Naive thymus-derived CD4-positive, alpha-beta T cell (primary cell): ENCODE measurements at regions not wholly inside any gene's neighbourhood (a gene's known extent, or its start where the extent isn't known, plus 50 kb on each side); places are given as distances from the start of the nearest gene placed in this dataset.

Experiments
- ATAC-seq: fragments of 150-1000 bp; cut with Tn5 transposase; 2 replicates; pipeline ENCODE4 v1.10.0; 2021; ENCODE audit warnings: mild to moderate bottlenecking, moderate library complexity
- CTCF ChIA-PET: fragments of 350-600 bp; sonication (Branson Sonifier 250); formaldehyde crosslinking; loops from one replicate; lab custom pipeline; 2021; ENCODE audit warnings: antibody characterized with exemption; lab: Charles Lee
- POLR2A ChIA-PET: fragments of 350-600 bp; sonication (Branson Sonifier 250); formaldehyde crosslinking; loops from one replicate; lab custom pipeline; 2021; ENCODE audit warnings: antibody characterized with exemption, inconsistent platforms; lab: Charles Lee
- DNase-seq, 9 donors: peaks; one replicate each; pipeline versions ENCODE4 v3.0.0 to v3.0.0-alpha.2; 2020 to 2022; ENCODE audit warnings: mixed read lengths in 1 of 9
- H3K27ac ChIP-seq: one replicate; pipeline ENCODE4 v1.7.0; 2013; ENCODE audit warnings: mild to moderate bottlenecking, low read depth, low read length, moderate library complexity
- H3K27me3 ChIP-seq, 2 donors: one replicate each; pipeline ENCODE4 v1.7.0; 2013; ENCODE audit warnings: low read length in 2 of 2, mild to moderate bottlenecking in 2 of 2, moderate library complexity in 2 of 2; ENCODE audit not compliant: control insufficient read depth in 2 of 2, insufficient read depth in 2 of 2
- H3K36me3 ChIP-seq, 3 experiments: 1 replicate in 2 of 3; 2 replicates in 1 of 3; pipeline ENCODE4 v1.7.0; 2013; ENCODE audit warnings: low read length in 3 of 3, mild to moderate bottlenecking in 3 of 3, moderate library complexity in 1 of 3; ENCODE audit not compliant: insufficient read depth in 3 of 3, control insufficient read depth in 2 of 3
- H3K4me1 ChIP-seq, 2 donors: one replicate each; pipeline ENCODE4 v1.7.0; 2013; ENCODE audit warnings: low read length in 2 of 2, mild to moderate bottlenecking in 2 of 2, moderate library complexity in 1 of 2; ENCODE audit not compliant: control insufficient read depth in 2 of 2, insufficient read depth in 2 of 2
- H3K4me3 ChIP-seq: 2 replicates; pipeline ENCODE4 v1.7.0; 2013; ENCODE audit warnings: mild to moderate bottlenecking, low read length
- H3K9me3 ChIP-seq, 3 experiments: 1 replicate in 2 of 3; 2 replicates in 1 of 3; pipeline ENCODE4 v1.7.0; 2013; ENCODE audit warnings: low read length in 3 of 3; ENCODE audit not compliant: control insufficient read depth in 2 of 3
- H3K27ac Mint-ChIP-seq, 9 donors: one replicate each; pipeline ENCODE4 v1.8.0; 2020 to 2022; ENCODE audit warnings: mixed read lengths in 9 of 9, mild to moderate bottlenecking in 8 of 9, moderate library complexity in 5 of 9, inconsistent platforms in 2 of 9
- H3K27me3 Mint-ChIP-seq, 5 donors: one replicate each; pipeline ENCODE4 v1.8.0; 2021 to 2022; ENCODE audit warnings: mixed read lengths in 5 of 5, mild to moderate bottlenecking in 1 of 5
- H3K36me3 Mint-ChIP-seq, 5 donors: one replicate each; pipeline ENCODE4 v1.8.0; 2020 to 2022; ENCODE audit warnings: mixed read lengths in 5 of 5, mild to moderate bottlenecking in 3 of 5, inconsistent platforms in 1 of 5
- H3K4me1 Mint-ChIP-seq, 7 donors: one replicate each; pipeline ENCODE4 v1.8.0; 2020 to 2022; ENCODE audit warnings: mixed read lengths in 7 of 7, mild to moderate bottlenecking in 3 of 7, inconsistent platforms in 1 of 7
- H3K4me3 Mint-ChIP-seq, 10 donors: one replicate each; pipeline ENCODE4 v1.8.0; 2020 to 2022; ENCODE audit warnings: mild to moderate bottlenecking in 10 of 10, mixed read lengths in 10 of 10, moderate library complexity in 6 of 10, inconsistent platforms in 2 of 10
- H3K9me3 Mint-ChIP-seq, 11 donors: one replicate each; pipeline ENCODE4 v1.8.0; 2020 to 2022; ENCODE audit warnings: mixed read lengths in 11 of 11, mild to moderate bottlenecking in 4 of 11, inconsistent platforms in 1 of 11, moderate library complexity in 1 of 11
- intact Hi-C, 2 donors: fragments of 100-400 bp; cut with micrococcal nuclease; formaldehyde crosslinking; loops; one replicate each; pipeline ENCODE4 v1.15.1; 2023

DNA sequence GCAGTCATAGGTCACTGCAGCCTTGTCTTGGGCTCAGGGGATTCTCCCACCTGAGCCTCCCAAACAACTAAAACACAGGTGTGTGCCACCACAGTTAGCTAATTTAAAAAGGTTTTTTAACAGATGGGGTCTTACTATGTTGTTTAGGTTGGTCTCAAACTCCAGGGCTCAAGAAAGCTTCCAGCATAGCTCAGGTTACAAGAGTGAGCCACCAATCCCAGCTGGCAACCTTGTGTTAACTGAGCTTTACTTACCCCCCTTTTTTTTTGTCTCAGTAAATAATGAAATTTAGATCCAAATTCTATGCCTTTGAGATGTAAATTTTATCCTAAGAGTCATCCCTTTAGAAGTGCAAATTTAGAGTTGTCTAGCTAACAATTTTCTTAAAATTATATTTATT lies 103.9 kb upstream of the OLFM3 start:
- intact Hi-C loops = no loop called here
- ChIA-PET CTCF (no interaction called here), POLR2A (no interaction called here)
- Mint-ChIP-seq H3K4me1 (no peaks in the 10 kb centered on the region), H3K27me3 (no peaks in the 10 kb centered on the region), H3K9me3 (peaks cover 0 to 2% (median 0%) of the 10 kb centered on the region in 11 donors), H3K4me3 (no peak overlapping the region), H3K27ac (peak overlapping the region in 1 of 9 donors; percentile 52), H3K36me3 (no peaks in the 10 kb centered on the region)
- Histone ChIP-seq H3K27me3 (no peaks in the 10 kb centered on the region), H3K4me3 (no peak overlapping the region), H3K36me3 (no peaks in the 10 kb centered on the region), H3K4me1 (no peaks in the 10 kb centered on the region), H3K27ac (no peak overlapping the region), H3K9me3 (no peaks in the 10 kb centered on the region)
- ATAC-seq (no peak), DNase-seq (no peak)

DNA sequence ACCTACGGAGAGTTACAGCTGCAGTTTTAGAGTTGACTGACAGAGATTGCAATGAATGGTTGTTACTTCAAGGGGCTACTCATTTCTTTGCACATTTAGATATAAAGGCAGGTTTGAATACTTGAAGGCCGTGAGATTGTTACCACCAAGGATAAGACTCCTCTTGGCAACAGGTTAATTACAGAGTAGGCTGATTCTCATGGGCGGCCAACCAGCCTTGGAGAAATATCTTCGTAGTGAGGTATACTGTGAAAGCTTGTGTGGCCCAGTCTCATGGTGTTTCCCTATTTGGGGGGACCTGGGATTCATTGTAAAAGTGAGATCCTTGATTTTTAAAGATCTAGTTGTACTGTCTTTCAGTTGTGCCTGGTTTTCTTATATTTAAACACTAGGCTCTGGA lies 103.2 kb upstream of the OLFM3 start:
- ChIA-PET POLR2A (no interaction called here), CTCF (no interaction called here)
- no peaks in the 10 kb centered on the region for H3K36me3 ChIP-seq
- no peak overlapping the region for H3K4me3 ChIP-seq
- Mint-ChIP-seq H3K36me3 (no peaks in the 10 kb centered on the region), H3K27ac (no peak overlapping the region), H3K9me3 (peaks cover 0 to 2% (median 0%) of the 10 kb centered on the region in 11 donors), H3K4me3 (no peak overlapping the region), H3K27me3 (no peaks in the 10 kb centered on the region), H3K4me1 (no peaks in the 10 kb centered on the region)
- H3K9me3 ChIP-seq = no peaks in the 10 kb centered on the region
- H3K4me1 ChIP-seq = no peaks in the 10 kb centered on the region
- no peak for ATAC-seq
- H3K27ac ChIP-seq = no peak overlapping the region
- intact Hi-C loops = no loop called here
- no peaks in the 10 kb centered on the region for H3K27me3 ChIP-seq
- no peak for DNase-seq

DNA sequence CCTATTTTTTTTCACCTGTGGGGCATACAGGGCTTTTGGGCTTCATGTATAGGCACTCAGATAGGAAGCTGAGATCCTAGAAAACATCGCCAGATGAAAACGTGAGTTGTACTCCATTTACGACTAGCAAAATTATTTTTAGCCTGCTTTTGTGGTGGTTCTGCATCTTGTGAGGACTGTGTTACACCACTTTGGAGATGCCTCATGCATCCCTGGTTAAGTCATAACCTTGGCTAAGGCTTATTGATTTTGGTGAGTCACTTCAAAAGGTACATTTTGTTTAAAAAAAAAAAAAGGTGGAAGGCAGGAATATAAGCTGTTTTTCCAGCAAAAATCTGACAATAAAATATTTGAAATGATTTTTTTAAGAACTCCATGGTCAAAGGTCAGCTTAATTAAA lies 101.8 kb upstream of the OLFM3 start:
- Mint-ChIP-seq H3K4me1 (no peaks in the 10 kb centered on the region), H3K4me3 (no peak overlapping the region), H3K9me3 (peaks cover 0 to 2% (median 0%) of the 10 kb centered on the region in 11 donors), H3K27ac (no peak overlapping the region), H3K36me3 (no peaks in the 10 kb centered on the region), H3K27me3 (no peaks in the 10 kb centered on the region)
- no peak overlapping the region for H3K4me3 ChIP-seq
- H3K9me3 ChIP-seq = no peaks in the 10 kb centered on the region
- intact Hi-C loops = no loop called here
- ChIA-PET POLR2A (no interaction called here), CTCF (interaction anchor here (0.7 kb wide), 1 partner anchor 20 kb away, joined by 12 read pairs; no protein-coding TSS in a partner anchor)
- DNase-seq (no peak), ATAC-seq (no peak)
- no peaks in the 10 kb centered on the region for H3K27me3 ChIP-seq
- no peak overlapping the region for H3K27ac ChIP-seq
- no peaks in the 10 kb centered on the region for H3K36me3 ChIP-seq
- no peaks in the 10 kb centered on the region for H3K4me1 ChIP-seq

DNA sequence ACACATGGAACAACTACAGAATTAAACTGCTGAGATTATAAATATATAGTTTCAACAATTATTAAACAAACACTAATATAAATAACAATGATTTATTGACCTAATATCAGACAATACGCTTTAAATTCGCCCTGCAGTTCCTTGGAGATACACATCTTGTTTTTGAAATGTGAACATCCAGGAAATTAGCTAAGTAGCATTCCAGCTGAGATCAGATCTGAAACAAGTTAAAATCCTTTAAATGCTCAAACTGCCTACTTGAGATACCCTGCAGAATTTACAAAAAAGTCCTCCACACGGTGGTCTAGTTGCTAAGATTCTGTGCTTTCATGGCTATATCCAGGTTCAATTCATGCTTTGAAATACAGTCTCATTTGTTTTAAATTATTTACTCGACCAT lies 101.4 kb upstream of the OLFM3 start:
- no peaks in the 10 kb centered on the region for H3K27me3 Mint-ChIP-seq
- no peaks in the 10 kb centered on the region for H3K36me3 Mint-ChIP-seq
- H3K27me3 ChIP-seq = no peaks in the 10 kb centered on the region
- peaks cover 0 to 2% (median 0%) of the 10 kb centered on the region in 11 donors for H3K9me3 Mint-ChIP-seq
- no peaks in the 10 kb centered on the region for H3K36me3 ChIP-seq
- ATAC-seq (no peak), DNase-seq (no peak)
- H3K27ac ChIP-seq = no peak overlapping the region
- no peaks in the 10 kb centered on the region for H3K9me3 ChIP-seq
- no peaks in the 10 kb centered on the region for H3K4me1 ChIP-seq
- intact Hi-C loops = no loop called here
- CTCF ChIA-PET = no interaction called here
- no peaks in the 10 kb centered on the region for H3K4me1 Mint-ChIP-seq
- POLR2A ChIA-PET = no interaction called here
- H3K4me3 Mint-ChIP-seq = no peak overlapping the region
- H3K4me3 ChIP-seq = no peak overlapping the region
- H3K27ac Mint-ChIP-seq = no peak overlapping the region

DNA sequence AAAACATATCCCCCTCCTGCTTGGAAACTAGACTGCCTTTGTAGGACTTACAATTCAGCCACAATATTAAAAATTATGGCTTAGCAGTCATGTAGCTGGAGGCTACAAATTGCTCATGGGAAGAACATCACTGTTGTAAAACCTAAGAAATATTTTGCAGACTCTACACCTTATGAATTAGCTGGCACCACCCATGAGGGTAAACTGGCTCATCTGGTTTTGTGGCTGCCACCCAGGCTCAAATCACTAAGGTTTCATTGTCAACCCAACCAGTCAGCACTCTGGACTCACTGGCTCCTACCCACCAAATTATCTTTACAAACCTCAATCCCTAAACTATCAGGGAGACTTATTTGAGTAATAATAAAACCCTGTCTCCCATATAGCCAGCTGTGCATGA lies 100.7 kb upstream of the OLFM3 start:
- H3K9me3 ChIP-seq = no peaks in the 10 kb centered on the region
- intact Hi-C loops = no loop called here
- Mint-ChIP-seq H3K27me3 (no peaks in the 10 kb centered on the region), H3K4me1 (no peaks in the 10 kb centered on the region), H3K36me3 (no peaks in the 10 kb centered on the region), H3K9me3 (peaks cover 0 to 2% (median 0%) of the 10 kb centered on the region in 11 donors), H3K4me3 (no peak overlapping the region), H3K27ac (no peak overlapping the region)
- ATAC-seq (no peak), DNase-seq (no peak)
- H3K27ac ChIP-seq = no peak overlapping the region
- H3K27me3 ChIP-seq = no peaks in the 10 kb centered on the region
- ChIA-PET POLR2A (no interaction called here), CTCF (no interaction called here)
- no peaks in the 10 kb centered on the region for H3K4me1 ChIP-seq
- no peak overlapping the region for H3K4me3 ChIP-seq
- no peaks in the 10 kb centered on the region for H3K36me3 ChIP-seq

DNA sequence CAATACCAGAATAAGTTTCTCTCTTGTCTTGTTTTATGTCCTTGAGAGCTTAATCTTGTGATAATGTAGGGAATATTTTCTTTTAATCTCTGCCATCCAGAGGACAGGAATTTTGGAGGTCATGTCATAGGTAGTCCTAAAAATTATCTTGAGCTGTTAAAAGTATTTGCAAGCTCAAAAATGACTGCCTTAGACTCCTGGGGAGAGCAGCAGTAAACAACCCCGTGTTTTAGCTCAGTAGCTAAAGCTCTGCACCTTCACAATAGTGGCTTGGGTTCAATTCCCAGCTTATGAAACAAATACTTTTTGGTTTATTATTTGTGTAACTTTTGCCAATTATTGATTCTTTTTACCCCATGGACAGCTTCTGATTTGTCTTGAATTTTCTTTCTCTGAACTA lies 99.4 kb upstream of the OLFM3 start:
- Histone ChIP-seq H3K9me3 (no peaks in the 10 kb centered on the region), H3K4me1 (no peaks in the 10 kb centered on the region), H3K27me3 (no peaks in the 10 kb centered on the region), H3K27ac (no peak overlapping the region), H3K4me3 (no peak overlapping the region), H3K36me3 (no peaks in the 10 kb centered on the region)
- Mint-ChIP-seq H3K9me3 (peaks cover 0 to 2% (median 0%) of the 10 kb centered on the region in 11 donors), H3K27me3 (no peaks in the 10 kb centered on the region), H3K27ac (no peak overlapping the region), H3K36me3 (no peaks in the 10 kb centered on the region), H3K4me3 (no peak overlapping the region), H3K4me1 (no peaks in the 10 kb centered on the region)
- CTCF ChIA-PET = no interaction called here
- DNase-seq (no peak), ATAC-seq (no peak)
- intact Hi-C loops = no loop called here
- POLR2A ChIA-PET = no interaction called here

DNA sequence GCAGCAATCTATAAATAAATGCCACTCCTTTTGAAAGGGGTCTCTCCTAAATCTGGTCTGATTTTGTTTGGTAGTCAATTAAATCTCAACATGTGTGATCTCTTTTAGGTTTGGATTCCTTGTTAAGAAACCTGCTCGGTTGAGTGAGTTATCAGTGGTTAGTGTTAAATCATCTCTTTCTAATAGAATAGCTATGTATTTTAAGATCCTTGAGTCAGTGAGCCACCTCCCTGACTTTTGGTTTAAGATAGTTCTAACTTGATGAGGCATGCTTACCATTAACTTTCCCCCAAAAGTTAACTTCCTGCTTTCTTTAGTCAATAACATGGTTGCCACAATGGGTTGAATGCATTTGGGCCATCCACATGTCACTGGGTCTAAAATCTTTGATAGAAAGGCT lies 93.1 kb upstream of the OLFM3 start:
- Mint-ChIP-seq H3K4me1 (no peaks in the 10 kb centered on the region), H3K9me3 (peaks cover 0 to 18% (median 8%) of the 10 kb centered on the region in 11 donors)
- no peaks in the 10 kb centered on the region for H3K27me3 ChIP-seq

More for the DNA sequence above, 93.1 kb upstream of the OLFM3 start:
- Histone ChIP-seq H3K9me3 (peaks cover 0 to 6% (median 0%) of the 10 kb centered on the region in 3 experiments), H3K4me1 (no peaks in the 10 kb centered on the region), H3K4me3 (no peak overlapping the region), H3K36me3 (no peaks in the 10 kb centered on the region), H3K27ac (no peak overlapping the region)
- ChIA-PET CTCF (no interaction called here), POLR2A (no interaction called here)
- Mint-ChIP-seq H3K27ac (no peak overlapping the region), H3K27me3 (peaks cover 0 to 4% (median 0%) of the 10 kb centered on the region in 5 donors), H3K4me3 (no peak overlapping the region), H3K36me3 (peaks cover 0 to 3% (median 0%) of the 10 kb centered on the region in 5 donors)
- ATAC-seq = no peak
- intact Hi-C loops = no loop called here
- DNase-seq = no peak
